Neural cell (in vitro differentiated cells): ENCODE measurements at regions not wholly inside any gene's neighbourhood (a gene's known extent, or its start where the extent isn't known, plus 50 kb on each side); places are given as distances from the start of the nearest gene placed in this dataset.

Experiments
- H2AFZ ChIP-seq: fragments of 200-600, 300-800 bp; sonication (generic), shearing (Covaris generic); 2 replicates; pipeline ENCODE4 v1.6.0; 2014; ENCODE audit warnings: low read depth, mild to moderate bottlenecking, antibody characterized with exemption, low read length, moderate library complexity
- H3F3A ChIP-seq: fragments of 200-600 bp; shearing (Covaris generic); 2 replicates; pipeline ENCODE4 v1.6.1; 2016; ENCODE audit warnings: mild to moderate bottlenecking, moderate library complexity, mixed read lengths, antibody characterized with exemption, low read length; ENCODE audit not compliant: insufficient read depth, poor library complexity, severe bottlenecking
- H3K27ac ChIP-seq: fragments of 200-600, 300-800 bp; sonication (generic), shearing (Covaris generic); 2 replicates; pipeline ENCODE4 v1.5.1; 2014; ENCODE audit warnings: mild to moderate bottlenecking, low read length, moderate library complexity
- H3K27me3 ChIP-seq: fragments of 300-800, 200-600 bp; sonication (generic), shearing (Covaris generic); 2 replicates; pipeline ENCODE4 v1.6.0; 2014; ENCODE audit warnings: mild to moderate bottlenecking, low read depth, low read length, moderate library complexity; ENCODE audit not compliant: insufficient read depth
- H3K36me3 ChIP-seq: fragments of 300-800, 200-600 bp; sonication (generic), shearing (Covaris generic); 2 replicates; pipeline ENCODE4 v1.5.1; 2014; ENCODE audit warnings: mild to moderate bottlenecking, antibody characterized with exemption, low read length, moderate library complexity; ENCODE audit not compliant: insufficient read depth
- H3K4me2 ChIP-seq: fragments of 300-800, 200-600 bp; sonication (generic), shearing (Covaris generic); 2 replicates; pipeline ENCODE4 v1.6.0; 2014; ENCODE audit warnings: mild to moderate bottlenecking, low read length
- H3K4me3 ChIP-seq: fragments of 300-800, 200-600 bp; sonication (generic), shearing (Covaris generic); 2 replicates; pipeline ENCODE4 v1.5.1; 2014; ENCODE audit warnings: mild to moderate bottlenecking, low read length, moderate library complexity
- H3K79me2 ChIP-seq: fragments of 200-600 bp; shearing (Covaris generic); replicated peaks from 2 replicates; pipeline ENCODE4 v1.6.0; 2014; ENCODE audit warnings: mild to moderate bottlenecking, low read length, moderate library complexity; ENCODE audit not compliant: insufficient read depth
- H3K9ac ChIP-seq: fragments of 300-800, 200-600 bp; sonication (generic), shearing (Covaris generic); 2 replicates; pipeline ENCODE4 v1.6.1; 2016; ENCODE audit warnings: mild to moderate bottlenecking, low read length, mixed read lengths
- H3K9me2 ChIP-seq: fragments of 200-600 bp; shearing (Covaris generic); 2 replicates; pipeline ENCODE4 v1.6.1; 2016; ENCODE audit warnings: mild to moderate bottlenecking, low read length, mixed read lengths; ENCODE audit not compliant: insufficient read depth
- H3K9me3 ChIP-seq: fragments of 200-600, 300-800 bp; sonication (generic), shearing (Covaris generic); 2 replicates; pipeline ENCODE4 v1.6.1; 2016; ENCODE audit warnings: mild to moderate bottlenecking, mixed run types, low read length, moderate library complexity, mixed read lengths
- H4K20me1 ChIP-seq: fragments of 200-600 bp; shearing (Covaris generic); 2 replicates; pipeline ENCODE4 v1.6.1; 2016; ENCODE audit warnings: mild to moderate bottlenecking, mixed run types; ENCODE audit not compliant: insufficient read depth
- EP300 ChIP-seq: fragments of 450-650 bp; conservative IDR thresholded peaks from 2 replicates; pipeline ENCODE4 v1.6.1; 2014; ENCODE audit warnings: antibody characterized with exemption, mild to moderate bottlenecking, moderate library complexity; ENCODE audit not compliant: poor library complexity, severe bottlenecking
- EZH2 ChIP-seq: fragments of 200-600, 300-800 bp; shearing (Covaris generic), sonication (generic); IDR thresholded peaks from 2 replicates; pipeline ENCODE4 v1.6.1; 2014; ENCODE audit warnings: antibody characterized with exemption, low read length, borderline replicate concordance, mild to moderate bottlenecking; ENCODE audit not compliant: insufficient read depth, poor library complexity, severe bottlenecking
- MXI1 ChIP-seq: fragments of 450-650 bp; conservative IDR thresholded peaks from 2 replicates; pipeline ENCODE4 v1.6.1; 2014; ENCODE audit warnings: antibody characterized with exemption, mild to moderate bottlenecking; ENCODE audit not compliant: poor library complexity, severe bottlenecking
- POLR2AphosphoS5 ChIP-seq: IDR thresholded peaks from 2 replicates; pipeline ENCODE4 v1.6.1; 2012
- RAD21 ChIP-seq: fragments of 450-650 bp; conservative IDR thresholded peaks from 2 replicates; pipeline ENCODE4 v1.6.1; 2014; ENCODE audit warnings: antibody characterized with exemption, mild to moderate bottlenecking, moderate library complexity
- SMC3 ChIP-seq: fragments of 450-650 bp; conservative IDR thresholded peaks from 2 replicates; pipeline ENCODE4 v1.6.1; 2014; ENCODE audit warnings: antibody characterized with exemption, mild to moderate bottlenecking, moderate library complexity; ENCODE audit not compliant: poor library complexity
- TAF1 ChIP-seq: IDR thresholded peaks from 2 replicates; pipeline ENCODE4 v1.6.1; 2012; ENCODE audit warnings: low read depth
- TF ChIP-seq, protein P1 (sequence below): fragments of 450-650 bp; IDR thresholded peaks from 2 replicates; pipeline ENCODE4 v1.5.1; 2014; ENCODE audit warnings: antibody characterized with exemption, mild to moderate bottlenecking, moderate library complexity; ENCODE audit not compliant: poor library complexity, severe bottlenecking
- TF ChIP-seq, protein P2 (sequence below): IDR thresholded peaks from 2 replicates; pipeline ENCODE4 v1.6.1; 2012; ENCODE audit warnings: borderline replicate concordance

DNA sequence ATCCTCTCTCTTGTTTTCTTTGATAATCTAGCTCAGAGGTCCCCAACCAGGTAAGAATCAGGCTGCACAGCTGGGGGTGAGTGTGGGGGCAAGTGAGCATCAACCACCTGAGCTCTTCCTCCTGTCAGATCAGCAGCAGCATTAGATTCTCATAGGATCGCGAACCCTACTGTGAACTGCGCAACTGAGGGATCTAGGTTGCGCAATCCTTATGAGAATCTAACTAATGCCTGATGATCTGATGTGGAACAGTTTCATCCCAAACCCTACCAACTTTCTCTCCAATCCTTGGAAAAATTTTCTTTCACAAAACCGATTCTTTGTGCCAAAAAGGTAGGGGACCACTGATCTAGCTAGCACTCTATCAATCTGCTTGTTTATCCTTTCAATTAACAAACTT, 678.3 kb downstream of the CBLN2 start:
- H3K9me2 ChIP-seq = no peaks in the 10 kb centered on the region
- no peaks in the 10 kb centered on the region for H3K9me3 ChIP-seq
- no peak overlapping the region for H3K9ac ChIP-seq
- H3K36me3 ChIP-seq = no peaks in the 10 kb centered on the region
- no peaks in the 10 kb centered on the region for H3K27me3 ChIP-seq
- no peak for TF ChIP-seq MXI1
- TF ChIP-seq, protein P1, sequence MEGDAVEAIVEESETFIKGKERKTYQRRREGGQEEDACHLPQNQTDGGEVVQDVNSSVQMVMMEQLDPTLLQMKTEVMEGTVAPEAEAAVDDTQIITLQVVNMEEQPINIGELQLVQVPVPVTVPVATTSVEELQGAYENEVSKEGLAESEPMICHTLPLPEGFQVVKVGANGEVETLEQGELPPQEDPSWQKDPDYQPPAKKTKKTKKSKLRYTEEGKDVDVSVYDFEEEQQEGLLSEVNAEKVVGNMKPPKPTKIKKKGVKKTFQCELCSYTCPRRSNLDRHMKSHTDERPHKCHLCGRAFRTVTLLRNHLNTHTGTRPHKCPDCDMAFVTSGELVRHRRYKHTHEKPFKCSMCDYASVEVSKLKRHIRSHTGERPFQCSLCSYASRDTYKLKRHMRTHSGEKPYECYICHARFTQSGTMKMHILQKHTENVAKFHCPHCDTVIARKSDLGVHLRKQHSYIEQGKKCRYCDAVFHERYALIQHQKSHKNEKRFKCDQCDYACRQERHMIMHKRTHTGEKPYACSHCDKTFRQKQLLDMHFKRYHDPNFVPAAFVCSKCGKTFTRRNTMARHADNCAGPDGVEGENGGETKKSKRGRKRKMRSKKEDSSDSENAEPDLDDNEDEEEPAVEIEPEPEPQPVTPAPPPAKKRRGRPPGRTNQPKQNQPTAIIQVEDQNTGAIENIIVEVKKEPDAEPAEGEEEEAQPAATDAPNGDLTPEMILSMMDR = no peak
- TF ChIP-seq, protein P2, sequence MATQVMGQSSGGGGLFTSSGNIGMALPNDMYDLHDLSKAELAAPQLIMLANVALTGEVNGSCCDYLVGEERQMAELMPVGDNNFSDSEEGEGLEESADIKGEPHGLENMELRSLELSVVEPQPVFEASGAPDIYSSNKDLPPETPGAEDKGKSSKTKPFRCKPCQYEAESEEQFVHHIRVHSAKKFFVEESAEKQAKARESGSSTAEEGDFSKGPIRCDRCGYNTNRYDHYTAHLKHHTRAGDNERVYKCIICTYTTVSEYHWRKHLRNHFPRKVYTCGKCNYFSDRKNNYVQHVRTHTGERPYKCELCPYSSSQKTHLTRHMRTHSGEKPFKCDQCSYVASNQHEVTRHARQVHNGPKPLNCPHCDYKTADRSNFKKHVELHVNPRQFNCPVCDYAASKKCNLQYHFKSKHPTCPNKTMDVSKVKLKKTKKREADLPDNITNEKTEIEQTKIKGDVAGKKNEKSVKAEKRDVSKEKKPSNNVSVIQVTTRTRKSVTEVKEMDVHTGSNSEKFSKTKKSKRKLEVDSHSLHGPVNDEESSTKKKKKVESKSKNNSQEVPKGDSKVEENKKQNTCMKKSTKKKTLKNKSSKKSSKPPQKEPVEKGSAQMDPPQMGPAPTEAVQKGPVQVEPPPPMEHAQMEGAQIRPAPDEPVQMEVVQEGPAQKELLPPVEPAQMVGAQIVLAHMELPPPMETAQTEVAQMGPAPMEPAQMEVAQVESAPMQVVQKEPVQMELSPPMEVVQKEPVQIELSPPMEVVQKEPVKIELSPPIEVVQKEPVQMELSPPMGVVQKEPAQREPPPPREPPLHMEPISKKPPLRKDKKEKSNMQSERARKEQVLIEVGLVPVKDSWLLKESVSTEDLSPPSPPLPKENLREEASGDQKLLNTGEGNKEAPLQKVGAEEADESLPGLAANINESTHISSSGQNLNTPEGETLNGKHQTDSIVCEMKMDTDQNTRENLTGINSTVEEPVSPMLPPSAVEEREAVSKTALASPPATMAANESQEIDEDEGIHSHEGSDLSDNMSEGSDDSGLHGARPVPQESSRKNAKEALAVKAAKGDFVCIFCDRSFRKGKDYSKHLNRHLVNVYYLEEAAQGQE = no peak
- TF ChIP-seq EP300 = no peak
- no peak for TF ChIP-seq POLR2AphosphoS5
- no peak for TF ChIP-seq SMC3
- TF ChIP-seq EZH2 = no peak
- TF ChIP-seq TAF1 = no peak
- TF ChIP-seq RAD21 = no peak
- no peak overlapping the region for H3K4me3 ChIP-seq
- H3K4me2 ChIP-seq = no peak overlapping the region
- H2AFZ ChIP-seq = no peak overlapping the region
- H3K27ac ChIP-seq = no peak overlapping the region
- H3K79me2 ChIP-seq = no peaks in the 10 kb centered on the region
- H4K20me1 ChIP-seq = no peaks in the 10 kb centered on the region
- H3F3A ChIP-seq = no peaks in the 10 kb centered on the region

DNA sequence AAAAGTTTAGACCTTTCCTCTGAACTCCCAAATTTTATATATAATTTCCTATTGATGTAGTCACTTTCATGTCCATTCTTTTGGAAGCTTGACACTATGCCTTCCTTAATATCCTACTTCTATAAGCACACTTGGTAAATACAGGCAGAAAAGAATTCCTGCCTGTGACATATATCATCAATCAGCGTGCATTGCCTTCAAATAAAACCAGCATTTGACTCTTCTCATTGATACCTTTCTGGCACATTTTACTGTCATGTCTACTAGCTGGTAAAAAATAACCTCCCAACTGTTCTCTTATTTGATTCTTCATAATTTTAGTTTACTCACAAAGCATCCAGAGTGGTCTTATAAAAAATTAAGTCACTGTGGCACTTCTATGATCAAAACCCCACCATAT, 693.5 kb downstream of the CBLN2 start:
- H2AFZ ChIP-seq = no peak overlapping the region
- no peaks in the 10 kb centered on the region for H3K79me2 ChIP-seq
- H3F3A ChIP-seq = no peaks in the 10 kb centered on the region
- no peaks in the 10 kb centered on the region for H3K27me3 ChIP-seq
- H3K9me3 ChIP-seq = no peaks in the 10 kb centered on the region
- H3K27ac ChIP-seq = no peak overlapping the region
- H3K9me2 ChIP-seq = no peaks in the 10 kb centered on the region
- no peaks in the 10 kb centered on the region for H3K36me3 ChIP-seq
- TF ChIP-seq RAD21 (no peak), POLR2AphosphoS5 (peak; percentile 60), EP300 (peak; percentile 88)
- H3K4me3 ChIP-seq = no peak overlapping the region
- no peaks in the 10 kb centered on the region for H4K20me1 ChIP-seq
- no peak overlapping the region for H3K9ac ChIP-seq
- no peak overlapping the region for H3K4me2 ChIP-seq

DNA sequence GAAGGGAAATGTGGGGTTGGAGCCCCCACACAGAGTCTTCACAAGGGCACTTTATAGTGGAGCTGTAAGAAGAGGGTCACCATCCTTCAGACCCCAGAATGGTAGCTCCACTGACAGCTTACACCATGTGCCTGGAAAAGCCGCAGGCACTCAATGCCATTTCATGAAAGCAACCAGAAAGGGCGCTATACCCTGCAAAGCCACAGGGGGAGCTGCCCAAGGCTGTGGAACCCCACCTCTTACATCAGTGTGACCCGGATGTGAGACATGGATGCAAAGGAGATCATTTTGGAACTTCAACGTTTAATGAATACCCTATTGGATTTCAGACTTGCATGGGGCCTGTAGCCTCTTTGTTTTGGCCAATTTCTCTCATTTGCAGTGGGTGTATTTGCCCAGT, 694.7 kb downstream of the CBLN2 start:
- TF ChIP-seq, protein P2 = no peak
- TF ChIP-seq SMC3 (no peak), MXI1 (no peak), POLR2AphosphoS5 (no peak), EZH2 (no peak), RAD21 (no peak), EP300 (no peak), TAF1 (no peak)
- TF ChIP-seq, protein P1 = no peak

More for the DNA sequence above, 694.7 kb downstream of the CBLN2 start:
- H3K79me2 ChIP-seq = no peaks in the 10 kb centered on the region
- H3K9me3 ChIP-seq = no peaks in the 10 kb centered on the region
- H3K36me3 ChIP-seq = no peaks in the 10 kb centered on the region
- H3K27ac ChIP-seq = no peak overlapping the region
- H3F3A ChIP-seq = no peaks in the 10 kb centered on the region
- H4K20me1 ChIP-seq = no peaks in the 10 kb centered on the region
- no peaks in the 10 kb centered on the region for H3K9me2 ChIP-seq
- H3K4me3 ChIP-seq = no peak overlapping the region
- no peak overlapping the region for H3K4me2 ChIP-seq
- H3K9ac ChIP-seq = no peak overlapping the region
- H3K27me3 ChIP-seq = no peaks in the 10 kb centered on the region
- H2AFZ ChIP-seq = no peak overlapping the region
